G401.6 (cell line): ENCODE measurements at regions not wholly inside any gene's neighbourhood (a gene's known extent, or its start where the extent isn't known, plus 50 kb on each side); places are given as distances from the start of the nearest gene placed in this dataset.
"Not testable (repeated sequence)": the region's sequence is repeated elsewhere in the genome, so short reads cannot be mapped to it uniquely, and the experiment has no call there.

Experiments
- FAIRE-seq: peaks from 2 replicates; lab custom pipeline; 2012; peaks lifted over from hg19 to GRCh38; lab: Jason Lieb, UNC

- no peak for FAIRE-seq
Observed at GRCh38 chr12:31906557-31907301, 52.5 kb upstream of the RESF1 start.

DNA sequence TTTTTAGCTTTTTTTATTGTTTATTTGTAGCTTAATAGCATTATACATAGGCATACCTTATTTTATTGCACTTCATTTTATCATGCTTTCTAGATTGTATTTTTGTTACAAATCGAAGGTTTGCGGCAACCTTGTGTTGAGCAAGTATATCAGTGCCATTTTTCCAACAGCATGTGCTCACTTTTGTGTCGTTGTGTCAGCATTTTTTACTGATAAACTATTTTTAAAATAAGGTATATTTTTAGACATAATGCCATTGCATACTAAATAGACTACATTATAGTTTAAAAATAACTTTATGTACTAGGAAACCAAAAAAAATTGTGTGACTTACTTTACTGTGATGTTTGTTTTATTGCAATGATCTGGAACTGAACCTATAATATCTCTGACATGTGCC, 56.2 kb upstream of the RESF1 start:
- no peak for FAIRE-seq

DNA sequence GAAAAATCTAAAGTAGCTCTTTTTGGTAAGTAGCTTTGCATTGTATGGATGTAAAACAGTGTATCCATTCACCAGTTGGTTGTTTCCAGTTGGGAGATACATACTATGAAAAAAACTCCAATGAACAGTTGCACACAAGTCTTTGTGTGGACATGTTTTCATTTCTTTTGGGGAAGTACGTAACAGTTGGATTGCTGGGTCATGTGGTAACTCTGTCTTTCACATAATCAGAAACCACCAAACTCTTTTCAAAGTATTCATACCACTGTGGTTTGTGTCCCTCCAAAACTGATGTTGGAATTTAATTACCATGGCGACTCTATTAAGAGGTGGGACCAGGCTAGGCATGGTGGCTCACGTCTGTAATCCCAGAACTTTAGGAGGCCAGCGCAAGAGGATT, 58.9 kb upstream of the RESF1 start:
- FAIRE-seq = no peak

DNA sequence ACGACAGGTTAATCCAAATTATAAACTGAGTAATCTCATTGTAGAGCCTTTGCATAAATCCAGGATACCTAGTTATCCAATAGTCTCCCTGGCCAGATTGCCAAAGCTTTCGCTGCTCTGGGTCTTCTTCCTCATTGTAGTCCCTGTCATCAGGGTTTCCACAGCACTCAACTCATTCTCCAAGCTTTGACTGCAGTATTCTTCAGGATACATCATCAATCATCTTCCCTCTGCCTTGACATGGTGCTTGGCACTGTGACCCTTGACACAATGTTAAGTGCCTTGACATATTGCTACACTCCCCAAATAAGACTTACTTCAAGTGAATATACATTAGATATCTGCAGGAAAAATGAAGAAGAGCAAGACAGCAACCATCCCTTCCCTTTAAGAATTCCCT, 60.1 kb upstream of the RESF1 start:
- FAIRE-seq = no peak

- FAIRE-seq = no peak
Observed at GRCh38 chr12:31897781-31898503, 61.3 kb upstream of the RESF1 start.

DNA sequence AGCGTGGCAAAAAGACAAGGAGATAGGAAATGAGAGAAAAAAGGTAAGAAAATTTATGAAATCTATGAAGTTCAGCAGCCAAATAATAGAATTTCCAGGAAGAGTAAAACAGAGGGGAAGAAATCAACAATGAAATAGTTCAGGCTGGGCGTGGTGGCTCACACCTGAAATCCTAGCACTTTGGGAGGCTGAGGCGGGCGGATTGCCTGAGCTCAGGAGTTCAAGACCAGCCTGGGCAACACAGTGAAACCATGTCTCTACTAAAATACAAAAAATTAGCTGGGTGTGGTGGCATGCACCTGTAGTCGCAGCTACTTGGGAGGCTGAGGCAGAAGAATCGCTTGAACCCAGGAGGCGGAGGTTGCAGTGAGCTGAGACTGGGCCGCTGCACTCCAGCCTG, 62.1 kb upstream of the RESF1 start:
- FAIRE-seq = not testable (repeated sequence)

DNA sequence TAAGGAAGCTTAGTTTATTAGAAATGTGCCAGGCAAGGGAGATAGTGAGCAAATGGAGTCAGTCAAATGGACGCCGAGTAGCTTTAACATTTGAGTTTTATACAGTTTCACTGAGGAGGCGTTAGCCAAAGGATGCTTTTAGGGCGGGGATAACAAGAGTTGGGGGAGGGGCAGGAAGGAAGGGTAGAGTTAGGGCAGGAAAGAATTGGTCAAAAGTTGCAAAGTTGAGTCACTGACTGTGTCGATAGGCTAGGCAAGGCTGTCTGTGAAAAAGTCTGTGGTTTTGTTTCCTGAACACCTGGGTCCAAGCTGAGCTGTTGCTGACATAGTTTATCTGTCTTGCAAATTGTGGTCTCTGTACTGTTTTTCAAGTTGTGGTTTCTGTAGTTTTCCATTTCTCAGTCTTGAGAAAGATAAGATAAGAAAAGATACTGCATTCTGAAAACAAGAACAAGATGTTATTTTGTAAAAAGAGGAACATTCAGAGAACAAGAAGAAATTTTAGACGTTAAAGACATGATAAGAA, 62.6 kb upstream of the RESF1 start:
- no peak for FAIRE-seq

- FAIRE-seq = no peak
Observed at GRCh38 chr12:31895449-31896150, 63.6 kb upstream of the RESF1 start.

DNA sequence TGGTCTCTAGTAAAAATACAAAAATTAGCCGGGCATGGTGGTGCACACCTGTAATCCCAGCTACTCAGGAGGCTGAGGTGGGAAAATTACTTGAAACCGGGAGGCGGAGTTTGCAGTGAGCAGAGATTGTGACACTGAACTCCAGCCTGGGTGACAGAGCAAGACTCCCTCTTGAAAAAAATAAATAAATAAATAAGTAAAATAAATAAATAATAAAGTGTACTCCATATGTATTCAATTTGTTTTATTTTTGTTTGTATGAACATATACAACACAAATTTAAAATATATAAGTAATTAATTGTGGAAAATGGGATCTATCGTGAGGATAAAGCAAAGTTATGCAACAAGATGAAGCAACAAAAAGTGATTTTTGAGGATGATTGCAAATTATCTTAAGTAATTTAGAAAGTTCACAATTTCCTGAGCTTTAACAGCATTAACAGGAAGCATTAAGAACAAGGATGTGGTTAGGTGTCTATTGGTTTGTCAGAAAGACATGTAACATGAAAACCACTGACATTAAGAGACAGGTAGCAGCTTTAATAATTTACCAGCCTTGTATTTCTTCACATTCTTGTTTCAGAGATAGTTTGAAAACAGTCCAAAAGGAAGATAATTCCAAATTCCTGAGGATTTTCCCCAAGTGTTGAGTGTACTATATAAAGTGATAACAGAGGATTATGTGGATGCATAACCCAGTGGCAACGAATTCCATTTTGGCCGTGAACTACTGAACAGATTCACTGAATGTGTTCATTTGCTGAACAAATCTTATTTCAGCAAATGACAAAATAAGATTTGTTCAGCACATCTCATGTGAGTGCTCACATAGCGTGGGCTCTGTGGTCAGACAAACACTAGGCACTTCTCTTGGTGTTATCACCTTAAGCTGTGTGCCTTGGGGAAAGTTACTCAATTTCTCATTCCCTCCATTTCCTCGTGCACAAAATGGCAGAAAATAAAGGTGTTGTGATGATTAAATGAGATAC, 68.6 kb upstream of the RESF1 start:
- no peak for FAIRE-seq

- FAIRE-seq = no peak
Observed at GRCh38 chr12:31887109-31887811, 72.0 kb upstream of the RESF1 start.

DNA sequence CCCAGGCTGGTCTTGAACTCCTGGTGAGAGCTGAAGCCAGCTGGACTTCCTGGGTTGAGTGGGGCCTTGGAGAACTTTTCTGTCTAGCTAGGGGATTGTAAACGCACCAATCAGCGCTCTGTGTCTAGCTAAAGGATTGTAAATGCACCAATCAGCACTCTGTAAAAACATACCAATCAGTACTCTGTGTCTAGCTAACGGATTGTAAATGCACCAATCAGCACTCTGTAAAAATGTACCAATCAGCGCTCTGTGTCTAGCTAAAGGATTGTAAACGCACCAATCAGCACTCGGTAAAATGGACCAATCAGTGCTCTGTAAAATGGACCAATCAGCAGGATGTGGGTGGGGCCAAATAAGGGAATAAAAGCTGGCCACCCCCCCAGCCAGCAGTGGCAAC, 76.5 kb upstream of the RESF1 start:
- FAIRE-seq = not testable (repeated sequence)

DNA sequence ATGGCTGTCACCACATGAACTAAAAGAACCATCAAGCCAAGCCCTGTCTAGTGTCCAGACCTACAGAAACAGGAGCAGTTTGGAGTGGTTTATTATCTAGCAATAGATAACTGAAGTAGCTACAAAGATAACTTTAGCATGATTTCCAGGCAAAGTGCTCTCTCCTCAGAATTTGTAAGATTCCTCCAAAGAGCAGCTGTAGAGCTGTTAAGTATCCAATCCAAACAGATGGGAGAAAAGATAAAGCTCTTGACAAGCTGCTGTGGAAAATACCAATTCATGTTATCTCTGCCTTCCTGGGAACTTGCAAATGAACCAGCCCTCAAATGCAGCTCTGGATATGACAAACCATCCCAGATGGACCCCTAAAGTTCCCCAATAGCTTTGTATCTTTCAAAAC, 78.9 kb upstream of the RESF1 start:
- no peak for FAIRE-seq

GRCh38 chr12:31877884-31878283, 81.3 kb upstream of the RESF1 start:
- FAIRE-seq = no peak

- no peak for FAIRE-seq
Observed at GRCh38 chr12:31876568-31877424, 82.4 kb upstream of the RESF1 start.

GRCh38 chr12:31875609-31875964, 83.6 kb upstream of the RESF1 start:
- FAIRE-seq = no peak

- FAIRE-seq = no peak
Observed at GRCh38 chr12:31874961-31875608, 84.1 kb upstream of the RESF1 start.

DNA sequence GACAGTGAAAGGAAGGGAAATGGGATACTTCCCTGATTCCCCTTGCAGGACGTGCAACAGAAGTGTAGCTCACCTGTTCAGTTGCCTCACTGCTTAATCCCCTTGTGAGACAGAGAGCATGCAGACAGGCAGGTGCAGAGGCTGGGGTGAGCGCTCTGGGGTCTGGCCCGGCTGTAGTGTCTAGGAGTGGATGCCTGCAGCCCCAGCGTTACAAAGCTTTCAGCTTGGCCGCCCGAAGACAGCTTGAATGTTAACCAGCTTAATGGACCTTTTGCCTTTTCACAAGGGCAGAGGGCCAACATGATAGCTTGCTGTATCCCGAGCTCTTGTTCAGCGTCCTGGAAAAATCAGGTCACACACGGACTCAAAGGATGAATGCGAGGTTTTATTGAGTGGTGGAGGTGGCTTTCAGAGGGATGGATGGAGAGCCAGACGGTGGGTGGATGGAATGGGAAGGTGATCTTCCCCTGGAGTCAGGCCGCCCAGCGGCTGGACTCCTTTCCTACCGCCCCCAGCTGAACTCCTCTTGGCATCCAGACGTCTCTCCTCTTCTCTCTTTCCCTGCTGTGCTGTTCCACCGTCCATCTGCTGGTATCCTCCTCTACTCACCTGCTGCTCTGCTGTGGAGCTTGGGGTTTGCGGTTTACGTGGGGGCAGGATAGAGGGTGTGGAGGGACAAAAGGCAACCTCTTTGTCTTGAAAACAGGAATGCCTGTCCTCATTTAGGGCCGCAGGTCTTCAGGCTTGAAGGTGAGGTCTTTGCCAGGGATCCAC, 86.2 kb upstream of the RESF1 start:
- no peak for FAIRE-seq

DNA sequence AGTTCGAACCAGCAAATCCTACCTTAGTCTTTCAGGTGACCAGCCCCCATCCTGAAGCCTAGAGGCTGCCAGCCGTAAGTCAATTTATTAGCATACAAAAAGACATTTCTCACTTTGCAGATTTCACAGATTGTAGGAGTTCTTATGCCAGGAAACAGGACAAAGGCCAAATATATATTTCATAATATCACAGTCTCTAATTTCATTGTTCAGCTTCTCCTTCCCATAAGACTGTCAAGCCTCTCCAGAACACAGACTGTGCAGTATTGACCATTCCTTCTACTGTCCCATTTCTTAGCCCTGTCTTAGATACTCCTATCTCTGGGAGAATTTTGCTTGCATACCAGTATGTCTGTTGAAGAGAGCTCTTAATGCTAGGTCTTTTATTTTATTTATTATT, 89.2 kb upstream of the RESF1 start:
- no peak for FAIRE-seq

GRCh38 chr12:31868965-31869364, 90.2 kb upstream of the RESF1 start:
- no peak for FAIRE-seq
